MCF 10A (cell line): ENCODE measurements at regions not wholly inside any gene's neighbourhood (a gene's known extent, or its start where the extent isn't known, plus 50 kb on each side); places are given as distances from the start of the nearest gene placed in this dataset.

ENCODE experiments used
- BruUV-seq: library from RNA; stranded (reverse); fragments of 400-500 nt; replicated peaks from 2 replicates; lab custom pipeline; 2021; lab: Mats Ljungman, UMichigan
- CTCF ChIA-PET: fragments of 300-600 bp; sonication (Branson Sonifier 250); formaldehyde crosslinking; extraction: SDS; loops from one replicate; lab custom pipeline; 2021; ENCODE audit warnings: antibody characterized with exemption, inconsistent platforms; lab: Yijun Ruan, JAX
- POLR2A ChIA-PET: fragments of 300-600, 350-650 bp; sonication (Branson Sonifier 250); formaldehyde crosslinking; extraction: SDS; loops from one replicate; lab custom pipeline; 2020; ENCODE audit warnings: antibody characterized with exemption, inconsistent platforms; lab: Yijun Ruan, JAX
- DNase-seq: peaks from one replicate; pipeline ENCODE4 v3.0.0-alpha.2; 2018; ENCODE audit not compliant: unreplicated experiment
- H3K27ac Mint-ChIP-seq: one replicate; pipeline ENCODE4 v1.8.0; 2022; ENCODE audit warnings: mild to moderate bottlenecking, low read depth, mixed read lengths; ENCODE audit not compliant: unreplicated experiment
- H3K27me3 Mint-ChIP-seq: one replicate; pipeline ENCODE4 v1.8.0; 2022; ENCODE audit warnings: mixed read lengths; ENCODE audit not compliant: insufficient read depth, unreplicated experiment
- H3K36me3 Mint-ChIP-seq: one replicate; pipeline ENCODE4 v1.8.0; 2022; ENCODE audit warnings: mild to moderate bottlenecking, moderate library complexity, mixed read lengths; ENCODE audit not compliant: insufficient read depth, unreplicated experiment
- H3K4me1 Mint-ChIP-seq: one replicate; pipeline ENCODE4 v1.8.0; 2022; ENCODE audit warnings: mixed read lengths; ENCODE audit not compliant: insufficient read depth, unreplicated experiment
- H3K4me3 Mint-ChIP-seq: one replicate; pipeline ENCODE4 v1.8.0; 2022; ENCODE audit warnings: mild to moderate bottlenecking, moderate library complexity, mixed read lengths; ENCODE audit not compliant: unreplicated experiment
- H3K9me3 Mint-ChIP-seq: one replicate; pipeline ENCODE4 v1.8.0; 2022; ENCODE audit warnings: mixed read lengths; ENCODE audit not compliant: unreplicated experiment
- intact Hi-C: fragments of 100-400 bp; cut with micrococcal nuclease; formaldehyde crosslinking; loops from 2 replicates; pipeline ENCODE4 v1.14.1; 2022
- TF ChIP-seq, protein P1 (sequence below): fragments of 200-600 bp; IDR thresholded peaks from one replicate; pipeline ENCODE4 v1.8.0; 2022; ENCODE audit warnings: antibody characterized with exemption, mild to moderate bottlenecking; ENCODE audit not compliant: unreplicated experiment

DNA sequence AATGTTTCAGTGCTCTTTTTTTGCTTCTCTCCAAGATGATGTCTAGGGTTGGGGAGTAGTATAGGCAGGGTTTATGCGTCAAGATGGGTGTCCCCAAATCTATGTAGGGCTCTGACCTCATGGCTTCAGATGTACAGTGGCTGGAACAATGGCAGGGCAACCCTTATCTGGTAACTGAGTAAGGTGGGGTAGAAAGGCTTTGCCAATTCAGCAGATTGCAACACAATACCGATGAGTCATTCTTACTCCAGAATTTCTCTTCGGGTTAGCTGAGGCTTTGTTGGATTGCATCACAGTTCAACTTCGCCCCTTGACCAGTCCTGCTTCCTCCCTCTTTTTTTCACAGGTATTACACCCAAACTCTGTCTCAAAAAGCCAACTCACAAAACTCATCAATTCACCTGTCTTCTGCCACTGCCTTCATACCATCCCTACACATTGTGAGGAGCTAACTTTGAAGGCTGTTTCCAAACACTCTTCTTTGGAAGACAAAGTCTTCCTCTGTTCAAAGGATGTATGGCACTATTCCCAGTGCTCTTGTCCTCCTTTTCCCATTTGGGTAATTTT is 190.2 kb upstream of the CNOT2 start:
- POLR2A ChIA-PET: interaction anchor here (0.7 kb wide), 1 partner anchor 95 kb away, joined by 3 read pairs; no protein-coding TSS in a partner anchor

DNA sequence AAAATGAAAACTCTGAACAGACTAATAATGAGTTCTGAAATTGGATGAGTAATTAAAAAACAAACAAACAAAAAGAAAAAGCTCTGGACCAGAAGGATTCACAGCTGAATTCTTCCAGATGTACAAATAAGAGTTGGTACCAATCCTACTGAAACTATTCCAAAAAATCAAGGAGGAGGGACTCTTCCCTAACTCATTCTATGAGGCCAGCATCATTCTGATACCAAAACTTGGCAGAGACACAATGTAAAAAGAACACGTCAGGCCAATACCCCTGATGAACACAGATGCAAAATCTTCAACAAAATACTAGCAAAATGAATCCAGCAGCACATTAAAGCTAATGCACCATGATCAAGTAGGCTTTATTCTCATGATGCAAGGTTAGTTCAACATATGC is 183.9 kb upstream of the CNOT2 start:
- no peaks in the 10 kb centered on the region for H3K27me3 Mint-ChIP-seq
- DNase-seq: no peak
- TF ChIP-seq, protein P1, sequence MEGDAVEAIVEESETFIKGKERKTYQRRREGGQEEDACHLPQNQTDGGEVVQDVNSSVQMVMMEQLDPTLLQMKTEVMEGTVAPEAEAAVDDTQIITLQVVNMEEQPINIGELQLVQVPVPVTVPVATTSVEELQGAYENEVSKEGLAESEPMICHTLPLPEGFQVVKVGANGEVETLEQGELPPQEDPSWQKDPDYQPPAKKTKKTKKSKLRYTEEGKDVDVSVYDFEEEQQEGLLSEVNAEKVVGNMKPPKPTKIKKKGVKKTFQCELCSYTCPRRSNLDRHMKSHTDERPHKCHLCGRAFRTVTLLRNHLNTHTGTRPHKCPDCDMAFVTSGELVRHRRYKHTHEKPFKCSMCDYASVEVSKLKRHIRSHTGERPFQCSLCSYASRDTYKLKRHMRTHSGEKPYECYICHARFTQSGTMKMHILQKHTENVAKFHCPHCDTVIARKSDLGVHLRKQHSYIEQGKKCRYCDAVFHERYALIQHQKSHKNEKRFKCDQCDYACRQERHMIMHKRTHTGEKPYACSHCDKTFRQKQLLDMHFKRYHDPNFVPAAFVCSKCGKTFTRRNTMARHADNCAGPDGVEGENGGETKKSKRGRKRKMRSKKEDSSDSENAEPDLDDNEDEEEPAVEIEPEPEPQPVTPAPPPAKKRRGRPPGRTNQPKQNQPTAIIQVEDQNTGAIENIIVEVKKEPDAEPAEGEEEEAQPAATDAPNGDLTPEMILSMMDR: no peak
- H3K27ac Mint-ChIP-seq: peak overlapping the region; percentile 19
- no peak overlapping the region for H3K4me3 Mint-ChIP-seq
- H3K9me3 Mint-ChIP-seq: no peaks in the 10 kb centered on the region
- BruUV-seq: no TSS peak
- ChIA-PET CTCF (interaction anchor here (0.7 kb wide), 1 partner anchor 1989 kb away, joined by 4 read pairs; no protein-coding TSS in a partner anchor), POLR2A (interaction anchor here (0.6 kb wide), 1 partner anchor 45 kb away, joined by 4 read pairs; no protein-coding TSS in a partner anchor)
- intact Hi-C loops: loop anchor here (10.0 kb wide), 1 partner anchor 75 kb away; no protein-coding TSS in a partner anchor
- H3K4me1 Mint-ChIP-seq: no peaks in the 10 kb centered on the region
- no peaks in the 10 kb centered on the region for H3K36me3 Mint-ChIP-seq

More for the DNA sequence above, 190.2 kb upstream of the CNOT2 start:
- no peak overlapping the region for H3K27ac Mint-ChIP-seq
- no TSS peak for BruUV-seq
- DNase-seq: peak; percentile 94
- H3K36me3 Mint-ChIP-seq: no peaks in the 10 kb centered on the region
- H3K4me1 Mint-ChIP-seq: peaks cover 16% of the 10 kb centered on the region
- intact Hi-C loops: loop anchor here (10.0 kb wide), 1 partner anchor 68 kb away; no protein-coding TSS in a partner anchor
- CTCF ChIA-PET: no interaction called here
- TF ChIP-seq, protein P1: no peak
- no peaks in the 10 kb centered on the region for H3K9me3 Mint-ChIP-seq
- no peaks in the 10 kb centered on the region for H3K27me3 Mint-ChIP-seq
- H3K4me3 Mint-ChIP-seq: no peak overlapping the region

DNA sequence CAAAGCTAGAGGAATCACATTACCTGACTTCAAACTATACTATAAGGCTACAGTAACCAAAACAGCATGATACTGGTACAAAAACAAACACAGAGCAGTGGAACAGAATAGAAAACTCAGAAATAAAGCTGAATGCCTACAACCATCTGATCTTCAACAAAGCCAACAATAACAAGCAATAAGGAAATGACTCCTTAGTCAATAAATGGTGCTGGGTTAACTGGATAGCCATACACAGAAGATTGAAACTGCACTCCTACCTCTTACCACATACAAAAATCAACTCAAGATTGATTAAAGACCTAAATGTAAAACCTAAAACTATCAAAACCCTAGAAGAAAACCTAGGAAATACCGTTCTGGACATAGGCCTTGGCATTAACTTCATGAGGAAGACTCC is 182.6 kb upstream of the CNOT2 start:
- Mint-ChIP-seq H3K4me1 (no peaks in the 10 kb centered on the region), H3K9me3 (no peaks in the 10 kb centered on the region), H3K36me3 (no peaks in the 10 kb centered on the region), H3K27me3 (no peaks in the 10 kb centered on the region), H3K27ac (no peak overlapping the region), H3K4me3 (no peak overlapping the region)
- no peak for DNase-seq
- intact Hi-C loops: no loop called here
- CTCF ChIA-PET: no interaction called here
- POLR2A ChIA-PET: no interaction called here
- TF ChIP-seq, protein P1: no peak
- no TSS peak for BruUV-seq

DNA sequence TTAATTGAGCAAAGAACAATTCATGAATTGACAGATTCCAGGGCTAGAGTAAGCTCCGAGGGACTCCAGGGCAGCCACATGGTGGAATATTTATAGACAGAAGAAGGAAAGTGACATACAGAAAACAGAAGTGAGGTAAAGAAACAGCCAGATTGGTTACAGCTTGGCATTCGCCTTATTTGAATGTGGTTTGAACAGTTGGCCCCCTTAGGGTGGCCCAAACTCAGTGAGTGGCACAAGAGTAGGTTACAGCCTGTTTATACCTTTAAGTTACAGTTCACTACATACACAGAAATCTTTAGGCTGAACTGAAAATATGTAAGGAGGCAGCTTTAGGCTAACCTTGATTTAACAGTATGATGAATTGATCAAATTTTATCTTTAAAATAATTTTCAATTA is 174.5 kb upstream of the CNOT2 start:
- no peaks in the 10 kb centered on the region for H3K9me3 Mint-ChIP-seq
- H3K4me3 Mint-ChIP-seq: no peak overlapping the region
- no TSS peak for BruUV-seq
- CTCF ChIA-PET: no interaction called here
- POLR2A ChIA-PET: no interaction called here
- H3K4me1 Mint-ChIP-seq: no peaks in the 10 kb centered on the region
- no peak overlapping the region for H3K27ac Mint-ChIP-seq
- H3K27me3 Mint-ChIP-seq: no peaks in the 10 kb centered on the region
- intact Hi-C loops: no loop called here
- H3K36me3 Mint-ChIP-seq: no peaks in the 10 kb centered on the region
- TF ChIP-seq, protein P1: no peak
- no peak for DNase-seq
